ENCODE measurements at regions not wholly inside any gene's neighbourhood (a gene's known extent, or its start where the extent isn't known, plus 50 kb on each side); places are given as distances from the start of the nearest gene placed in this dataset.

DNA sequence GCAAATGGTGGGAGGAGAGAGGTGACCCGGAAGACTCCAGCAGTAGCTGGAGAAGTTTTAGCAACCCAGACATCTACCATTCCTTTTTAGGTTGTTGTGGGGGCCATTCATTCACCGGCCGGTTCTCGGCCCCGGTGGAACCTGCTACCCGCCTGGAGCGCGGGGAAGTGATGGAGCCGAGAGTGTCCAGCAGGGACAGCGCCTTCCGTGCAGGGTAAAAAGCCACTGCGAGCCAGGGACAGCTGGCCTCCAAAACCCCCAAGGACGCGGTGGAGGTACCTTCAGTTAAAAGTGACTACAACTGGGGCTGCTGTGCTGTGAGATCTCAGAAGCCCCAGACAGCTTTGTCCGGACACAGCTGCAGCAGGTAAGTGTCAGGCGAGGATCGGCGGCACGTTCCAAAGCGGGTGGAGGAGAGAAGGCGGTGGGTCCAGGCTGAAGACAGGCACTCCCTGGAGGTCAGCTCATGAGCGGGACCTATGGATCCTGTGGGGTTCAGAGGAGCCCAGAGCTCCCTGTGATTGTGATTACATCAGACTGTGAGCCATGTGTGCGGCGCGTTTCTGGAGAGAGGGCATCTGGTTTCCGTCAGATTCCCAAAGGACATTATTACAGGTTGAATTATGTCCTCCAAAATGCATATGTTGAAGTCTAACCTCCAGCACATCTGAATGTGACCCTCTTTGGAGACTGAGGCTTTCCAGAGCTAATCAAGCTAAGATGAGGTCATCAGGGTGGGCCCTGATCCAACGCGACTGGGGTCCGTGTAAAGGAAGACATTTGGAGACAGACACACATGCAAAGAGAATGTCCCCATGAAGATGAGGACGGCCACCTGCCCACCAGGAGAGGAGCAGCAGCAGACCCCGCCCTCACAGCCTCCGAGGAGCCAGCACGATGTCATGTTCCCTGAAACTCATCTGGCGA is 276.3 kb downstream of the EIPR1 start:
- ATAC-seq, result peak; percentile 70; the same call in 1 of the 3 replicates
- TF ChIP-seq RARB (CRISPR knock-in tag; IDR thresholded peaks at IDR 0.05), result no peak
- no peak for TF ChIP-seq CSDC2 (CRISPR knock-in tag; IDR thresholded peaks at IDR 0.05)
- TF ChIP-seq OSR1 (CRISPR knock-in tag; IDR thresholded peaks at IDR 0.05), result no peak
- TF ChIP-seq ISL1 (CRISPR knock-in tag; IDR thresholded peaks at IDR 0.05), result peak; percentile 56
- TF ChIP-seq ZNF70 (CRISPR knock-in tag; IDR thresholded peaks at IDR 0.05), result peak; percentile 89
- 0 out of 2 replicates have a peak, but pooled peaks have one; percentile 22 for TF ChIP-seq ARNTL (CRISPR knock-in tag; IDR thresholded peaks at IDR 0.05; ENCODE audit: borderline replicate concordance, low read depth)
- peak; percentile 13; the same call in 1 of the 2 replicates for TF ChIP-seq ZNF565 (CRISPR knock-in tag; conservative IDR thresholded peaks at IDR 0.05; ENCODE audit: low read depth)
- TF ChIP-seq BACH2 (CRISPR knock-in tag; IDR thresholded peaks at IDR 0.05; ENCODE audit: borderline replicate concordance), result peak; percentile 46; the same call in 1 of the 2 replicates
- TF ChIP-seq TCF4 (CRISPR knock-in tag; IDR thresholded peaks at IDR 0.05; ENCODE audit: borderline replicate concordance), result peak; percentile 98
- TF ChIP-seq ZFP3 (CRISPR knock-in tag; IDR thresholded peaks at IDR 0.05), result peak; percentile 80; the same call in 1 of the 2 replicates
- no peak for TF ChIP-seq ZNF8 (CRISPR knock-in tag; IDR thresholded peaks at IDR 0.05)
- no peak for TF ChIP-seq ZFP30 (CRISPR knock-in tag; IDR thresholded peaks at IDR 0.05)
- TF ChIP-seq, protein P1, sequence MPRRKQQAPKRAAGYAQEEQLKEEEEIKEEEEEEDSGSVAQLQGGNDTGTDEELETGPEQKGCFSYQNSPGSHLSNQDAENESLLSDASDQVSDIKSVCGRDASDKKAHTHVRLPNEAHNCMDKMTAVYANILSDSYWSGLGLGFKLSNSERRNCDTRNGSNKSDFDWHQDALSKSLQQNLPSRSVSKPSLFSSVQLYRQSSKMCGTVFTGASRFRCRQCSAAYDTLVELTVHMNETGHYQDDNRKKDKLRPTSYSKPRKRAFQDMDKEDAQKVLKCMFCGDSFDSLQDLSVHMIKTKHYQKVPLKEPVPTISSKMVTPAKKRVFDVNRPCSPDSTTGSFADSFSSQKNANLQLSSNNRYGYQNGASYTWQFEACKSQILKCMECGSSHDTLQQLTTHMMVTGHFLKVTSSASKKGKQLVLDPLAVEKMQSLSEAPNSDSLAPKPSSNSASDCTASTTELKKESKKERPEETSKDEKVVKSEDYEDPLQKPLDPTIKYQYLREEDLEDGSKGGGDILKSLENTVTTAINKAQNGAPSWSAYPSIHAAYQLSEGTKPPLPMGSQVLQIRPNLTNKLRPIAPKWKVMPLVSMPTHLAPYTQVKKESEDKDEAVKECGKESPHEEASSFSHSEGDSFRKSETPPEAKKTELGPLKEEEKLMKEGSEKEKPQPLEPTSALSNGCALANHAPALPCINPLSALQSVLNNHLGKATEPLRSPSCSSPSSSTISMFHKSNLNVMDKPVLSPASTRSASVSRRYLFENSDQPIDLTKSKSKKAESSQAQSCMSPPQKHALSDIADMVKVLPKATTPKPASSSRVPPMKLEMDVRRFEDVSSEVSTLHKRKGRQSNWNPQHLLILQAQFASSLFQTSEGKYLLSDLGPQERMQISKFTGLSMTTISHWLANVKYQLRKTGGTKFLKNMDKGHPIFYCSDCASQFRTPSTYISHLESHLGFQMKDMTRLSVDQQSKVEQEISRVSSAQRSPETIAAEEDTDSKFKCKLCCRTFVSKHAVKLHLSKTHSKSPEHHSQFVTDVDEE (CRISPR knock-in tag; IDR thresholded peaks at IDR 0.05), result peak; percentile 96

DNA sequence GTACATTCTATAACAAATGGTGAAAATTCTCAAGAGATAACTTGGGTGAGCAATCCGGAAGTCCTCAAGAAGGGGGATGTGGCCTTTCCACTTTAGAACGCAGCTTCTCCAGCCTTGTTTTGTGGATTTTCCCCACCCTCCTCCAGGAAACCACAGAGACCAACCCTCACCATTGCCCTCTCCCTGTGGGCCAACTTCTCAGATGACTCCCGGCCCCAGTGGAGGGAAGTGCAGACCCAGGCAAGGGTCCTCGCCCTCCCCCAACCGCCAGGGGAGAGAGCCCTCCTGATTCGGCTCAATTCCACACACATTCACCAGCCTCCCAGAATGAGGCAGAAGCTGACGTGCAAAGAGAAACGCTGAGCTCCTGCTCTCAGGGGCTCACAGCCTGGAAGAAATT is 277.2 kb downstream of the EIPR1 start:
- TF ChIP-seq, protein P2, sequence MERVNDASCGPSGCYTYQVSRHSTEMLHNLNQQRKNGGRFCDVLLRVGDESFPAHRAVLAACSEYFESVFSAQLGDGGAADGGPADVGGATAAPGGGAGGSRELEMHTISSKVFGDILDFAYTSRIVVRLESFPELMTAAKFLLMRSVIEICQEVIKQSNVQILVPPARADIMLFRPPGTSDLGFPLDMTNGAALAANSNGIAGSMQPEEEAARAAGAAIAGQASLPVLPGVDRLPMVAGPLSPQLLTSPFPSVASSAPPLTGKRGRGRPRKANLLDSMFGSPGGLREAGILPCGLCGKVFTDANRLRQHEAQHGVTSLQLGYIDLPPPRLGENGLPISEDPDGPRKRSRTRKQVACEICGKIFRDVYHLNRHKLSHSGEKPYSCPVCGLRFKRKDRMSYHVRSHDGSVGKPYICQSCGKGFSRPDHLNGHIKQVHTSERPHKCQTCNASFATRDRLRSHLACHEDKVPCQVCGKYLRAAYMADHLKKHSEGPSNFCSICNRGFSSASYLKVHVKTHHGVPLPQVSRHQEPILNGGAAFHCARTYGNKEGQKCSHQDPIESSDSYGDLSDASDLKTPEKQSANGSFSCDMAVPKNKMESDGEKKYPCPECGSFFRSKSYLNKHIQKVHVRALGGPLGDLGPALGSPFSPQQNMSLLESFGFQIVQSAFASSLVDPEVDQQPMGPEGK (CRISPR knock-in tag; IDR thresholded peaks at IDR 0.05; ENCODE audit: borderline replicate concordance), result no peak
- TF ChIP-seq SNAI2 (CRISPR knock-in tag; IDR thresholded peaks at IDR 0.05) (no peak), CSDC2 (CRISPR knock-in tag; IDR thresholded peaks at IDR 0.05) (no peak), TCF4 (CRISPR knock-in tag; IDR thresholded peaks at IDR 0.05; ENCODE audit: borderline replicate concordance) (no peak), ZNF8 (CRISPR knock-in tag; IDR thresholded peaks at IDR 0.05) (no peak), BACH2 (CRISPR knock-in tag; IDR thresholded peaks at IDR 0.05; ENCODE audit: borderline replicate concordance) (no peak), ZNF565 (CRISPR knock-in tag; conservative IDR thresholded peaks at IDR 0.05; ENCODE audit: low read depth) (no peak), ZNF70 (CRISPR knock-in tag; IDR thresholded peaks at IDR 0.05) (no peak), ZFP30 (CRISPR knock-in tag; IDR thresholded peaks at IDR 0.05) (no peak), ZC3H10 (CRISPR knock-in tag; IDR thresholded peaks at IDR 0.05) (no peak), ISL1 (CRISPR knock-in tag; IDR thresholded peaks at IDR 0.05) (no peak), ZFP3 (CRISPR knock-in tag; IDR thresholded peaks at IDR 0.05) (no peak), GLIS3 (CRISPR knock-in tag; IDR thresholded peaks at IDR 0.05) (no peak), TOX (CRISPR knock-in tag; IDR thresholded peaks at IDR 0.05; ENCODE audit: borderline replicate concordance) (no peak)
- TF ChIP-seq, protein P3, sequence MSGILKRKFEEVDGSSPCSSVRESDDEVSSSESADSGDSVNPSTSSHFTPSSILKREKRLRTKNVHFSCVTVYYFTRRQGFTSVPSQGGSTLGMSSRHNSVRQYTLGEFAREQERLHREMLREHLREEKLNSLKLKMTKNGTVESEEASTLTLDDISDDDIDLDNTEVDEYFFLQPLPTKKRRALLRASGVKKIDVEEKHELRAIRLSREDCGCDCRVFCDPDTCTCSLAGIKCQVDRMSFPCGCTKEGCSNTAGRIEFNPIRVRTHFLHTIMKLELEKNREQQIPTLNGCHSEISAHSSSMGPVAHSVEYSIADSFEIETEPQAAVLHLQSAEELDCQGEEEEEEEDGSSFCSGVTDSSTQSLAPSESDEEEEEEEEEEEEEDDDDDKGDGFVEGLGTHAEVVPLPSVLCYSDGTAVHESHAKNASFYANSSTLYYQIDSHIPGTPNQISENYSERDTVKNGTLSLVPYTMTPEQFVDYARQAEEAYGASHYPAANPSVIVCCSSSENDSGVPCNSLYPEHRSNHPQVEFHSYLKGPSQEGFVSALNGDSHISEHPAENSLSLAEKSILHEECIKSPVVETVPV (CRISPR knock-in tag; IDR thresholded peaks at IDR 0.05), result no peak
- TF ChIP-seq, protein P4, sequence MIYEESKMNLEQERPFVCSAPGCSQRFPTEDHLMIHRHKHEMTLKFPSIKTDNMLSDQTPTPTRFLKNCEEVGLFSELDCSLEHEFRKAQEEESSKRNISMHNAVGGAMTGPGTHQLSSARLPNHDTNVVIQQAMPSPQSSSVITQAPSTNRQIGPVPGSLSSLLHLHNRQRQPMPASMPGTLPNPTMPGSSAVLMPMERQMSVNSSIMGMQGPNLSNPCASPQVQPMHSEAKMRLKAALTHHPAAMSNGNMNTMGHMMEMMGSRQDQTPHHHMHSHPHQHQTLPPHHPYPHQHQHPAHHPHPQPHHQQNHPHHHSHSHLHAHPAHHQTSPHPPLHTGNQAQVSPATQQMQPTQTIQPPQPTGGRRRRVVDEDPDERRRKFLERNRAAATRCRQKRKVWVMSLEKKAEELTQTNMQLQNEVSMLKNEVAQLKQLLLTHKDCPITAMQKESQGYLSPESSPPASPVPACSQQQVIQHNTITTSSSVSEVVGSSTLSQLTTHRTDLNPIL (CRISPR knock-in tag; IDR thresholded peaks at IDR 0.05; ENCODE audit: low read depth), result no peak
- TF ChIP-seq, protein P5, sequence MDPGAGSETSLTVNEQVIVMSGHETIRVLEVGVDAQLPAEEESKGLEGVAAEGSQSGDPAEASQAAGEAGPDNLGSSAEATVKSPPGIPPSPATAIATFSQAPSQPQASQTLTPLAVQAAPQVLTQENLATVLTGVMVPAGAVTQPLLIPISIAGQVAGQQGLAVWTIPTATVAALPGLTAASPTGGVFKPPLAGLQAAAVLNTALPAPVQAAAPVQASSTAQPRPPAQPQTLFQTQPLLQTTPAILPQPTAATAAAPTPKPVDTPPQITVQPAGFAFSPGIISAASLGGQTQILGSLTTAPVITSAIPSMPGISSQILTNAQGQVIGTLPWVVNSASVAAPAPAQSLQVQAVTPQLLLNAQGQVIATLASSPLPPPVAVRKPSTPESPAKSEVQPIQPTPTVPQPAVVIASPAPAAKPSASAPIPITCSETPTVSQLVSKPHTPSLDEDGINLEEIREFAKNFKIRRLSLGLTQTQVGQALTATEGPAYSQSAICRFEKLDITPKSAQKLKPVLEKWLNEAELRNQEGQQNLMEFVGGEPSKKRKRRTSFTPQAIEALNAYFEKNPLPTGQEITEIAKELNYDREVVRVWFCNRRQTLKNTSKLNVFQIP (CRISPR knock-in tag; IDR thresholded peaks at IDR 0.05; ENCODE audit: borderline replicate concordance, low read depth), result no peak
- TF ChIP-seq, protein P1 (CRISPR knock-in tag; IDR thresholded peaks at IDR 0.05), result no peak
- no peak for ATAC-seq

Measured in SK-N-SH treated with all-trans-retinoic acid at 6 μM for 48 hours (cell line).